GM12892 (cell line): ENCODE measurements at regions not wholly inside any gene's neighbourhood (a gene's known extent, or its start where the extent isn't known, plus 50 kb on each side); places are given as distances from the start of the nearest gene placed in this dataset.

ENCODE experiments used
- POLR2A ChIP-seq: IDR thresholded peaks from 2 replicates; pipeline ENCODE4 v1.6.1; 2011; ENCODE audit warnings: low read depth, low read length, control low read depth
- POLR2AphosphoS5 ChIP-seq: IDR thresholded peaks from 2 replicates; pipeline ENCODE4 v1.6.1; 2011; ENCODE audit warnings: low read depth, low read length, control low read depth
- TAF1 ChIP-seq: IDR thresholded peaks from 2 replicates; pipeline ENCODE4 v1.6.1; 2011; ENCODE audit warnings: low read depth, mild to moderate bottlenecking, control low read depth, low read length, borderline replicate concordance

DNA sequence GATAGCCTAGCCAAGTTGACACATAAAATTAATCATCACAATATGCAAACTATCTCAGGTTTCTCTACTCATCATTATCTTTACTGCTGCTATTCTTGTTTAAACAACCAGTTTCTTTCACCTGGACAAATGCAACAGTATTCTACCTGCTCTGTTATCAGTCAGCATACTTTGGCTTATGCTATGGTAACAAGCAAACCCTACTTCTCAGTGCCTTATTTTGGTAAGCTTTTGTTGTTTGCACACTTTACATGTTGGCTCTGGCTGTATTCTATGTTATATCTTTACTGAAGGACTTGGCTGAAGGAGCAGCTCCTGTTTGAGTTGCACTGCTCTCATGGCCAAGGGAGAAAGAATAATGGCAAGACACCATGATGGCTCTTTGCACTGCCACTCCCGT lies 463.1 kb downstream of the EPM2A start:
- no peak for TF ChIP-seq POLR2A
- TF ChIP-seq POLR2AphosphoS5: no peak
- TF ChIP-seq TAF1: no peak
